Kidney epithelial cell (primary cell): ENCODE measurements at regions not wholly inside any gene's neighbourhood (a gene's known extent, or its start where the extent isn't known, plus 50 kb on each side); places are given as distances from the start of the nearest gene placed in this dataset.
"Not testable (repeated sequence)": the region's sequence is repeated elsewhere in the genome, so short reads cannot be mapped to it uniquely, and the experiment has no call there.

Experiments used
- DNase-seq: peaks from one replicate; pipeline ENCODE4 v3.0.0-alpha.2; 2010; ENCODE audit warnings: low read depth
- H3K27me3 ChIP-seq: 2 replicates; pipeline ENCODE4 v1.6.0; 2011; ENCODE audit warnings: low read length; ENCODE audit not compliant: control insufficient read depth, insufficient read depth
- H3K36me3 ChIP-seq: 2 replicates; pipeline ENCODE4 v1.5.1; 2011; ENCODE audit warnings: low read length; ENCODE audit not compliant: control insufficient read depth, insufficient read depth
- H3K4me3 ChIP-seq: 2 replicates; pipeline ENCODE4 v1.5.1; 2011; ENCODE audit warnings: low read depth, mild to moderate bottlenecking, control low read depth, low read length
- CTCF ChIP-seq: IDR thresholded peaks from 2 replicates; pipeline ENCODE4 v1.5.1; 2011; ENCODE audit warnings: mild to moderate bottlenecking, moderate library complexity, low read length, control low read depth, inconsistent platforms; ENCODE audit not compliant: insufficient read depth, poor library complexity, severe bottlenecking

DNA sequence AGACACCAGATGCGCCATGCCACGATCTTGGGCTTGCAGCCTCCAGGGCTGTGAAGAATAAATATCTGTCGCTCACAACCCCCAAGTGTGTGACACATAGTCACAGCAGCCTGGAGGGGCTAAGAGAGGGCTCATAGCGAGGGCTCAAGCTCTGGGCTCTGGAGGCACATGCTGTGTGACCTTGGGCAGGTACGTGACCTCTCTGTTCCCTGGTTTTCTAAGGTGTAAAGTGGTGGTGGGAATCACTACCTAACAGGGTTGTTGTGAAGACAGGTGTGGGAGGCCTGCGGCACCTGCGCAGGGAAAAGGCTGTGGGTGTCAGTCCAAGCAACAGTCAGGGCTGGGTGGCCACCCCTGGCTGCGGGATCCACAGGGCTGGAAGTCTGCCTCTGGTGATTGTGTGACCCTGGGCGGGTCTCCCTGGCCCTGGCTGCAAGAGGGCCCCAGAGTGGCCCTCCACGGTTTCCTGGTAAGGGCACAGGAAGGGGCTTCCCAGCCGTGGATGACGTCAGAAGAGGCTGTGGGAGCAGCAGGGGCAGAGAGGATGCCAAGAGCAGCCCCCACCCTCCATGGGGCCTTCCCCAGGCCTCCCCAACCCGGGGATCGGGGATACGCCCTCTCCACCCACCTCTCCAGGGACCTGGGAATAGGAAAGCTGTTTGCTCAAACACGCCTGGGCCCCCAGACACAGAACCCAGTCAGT lies 218.8 kb upstream of the SGCG start:
- H3K27me3 ChIP-seq: no peaks in the 10 kb centered on the region
- DNase-seq: no peak
- no peak for TF ChIP-seq CTCF
- no peaks in the 10 kb centered on the region for H3K36me3 ChIP-seq
- H3K4me3 ChIP-seq: no peak overlapping the region

GRCh38 chr13:22963384-22964053 lies 217.3 kb upstream of the SGCG start:
- H3K27me3 ChIP-seq, H3K4me3 ChIP-seq, H3K36me3 ChIP-seq, DNase-seq: not testable (repeated sequence)

DNA sequence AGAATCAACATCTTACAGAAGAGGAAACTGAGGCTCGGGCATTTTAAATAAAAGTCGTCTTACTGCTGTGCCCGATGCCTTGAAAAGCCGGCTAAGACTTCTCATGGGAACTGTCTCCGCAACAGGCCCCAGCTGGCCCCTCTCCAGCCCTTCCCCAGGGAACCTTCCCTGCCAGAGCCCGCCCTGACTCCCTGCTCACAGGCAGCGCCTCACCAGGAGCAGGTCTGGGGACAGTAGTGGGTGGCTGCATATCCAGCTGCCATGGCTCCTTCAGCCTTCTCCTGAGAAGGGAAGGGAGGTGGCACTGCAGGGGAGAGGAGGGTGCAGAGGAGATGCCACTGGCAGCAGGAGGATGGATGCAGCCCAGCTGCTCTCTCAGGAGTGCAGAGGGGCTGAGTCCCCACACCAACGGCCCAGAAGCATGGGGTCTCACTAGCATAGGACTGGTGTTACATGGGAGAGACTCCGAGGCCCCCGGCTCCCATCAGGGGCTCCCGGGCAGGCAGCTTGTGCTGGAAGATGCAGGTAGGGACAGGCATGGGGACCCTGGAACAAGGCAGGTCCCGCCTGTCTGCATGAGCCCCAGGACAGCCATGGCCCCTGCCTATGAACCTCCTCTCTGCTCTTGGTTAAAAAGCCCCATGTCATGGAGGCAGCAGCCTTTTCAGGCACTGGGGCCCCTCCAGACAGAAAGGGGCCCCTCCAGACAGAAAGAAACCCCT lies 216.4 kb upstream of the SGCG start:
- H3K4me3 ChIP-seq: no peak overlapping the region
- no peak for TF ChIP-seq CTCF

DNA sequence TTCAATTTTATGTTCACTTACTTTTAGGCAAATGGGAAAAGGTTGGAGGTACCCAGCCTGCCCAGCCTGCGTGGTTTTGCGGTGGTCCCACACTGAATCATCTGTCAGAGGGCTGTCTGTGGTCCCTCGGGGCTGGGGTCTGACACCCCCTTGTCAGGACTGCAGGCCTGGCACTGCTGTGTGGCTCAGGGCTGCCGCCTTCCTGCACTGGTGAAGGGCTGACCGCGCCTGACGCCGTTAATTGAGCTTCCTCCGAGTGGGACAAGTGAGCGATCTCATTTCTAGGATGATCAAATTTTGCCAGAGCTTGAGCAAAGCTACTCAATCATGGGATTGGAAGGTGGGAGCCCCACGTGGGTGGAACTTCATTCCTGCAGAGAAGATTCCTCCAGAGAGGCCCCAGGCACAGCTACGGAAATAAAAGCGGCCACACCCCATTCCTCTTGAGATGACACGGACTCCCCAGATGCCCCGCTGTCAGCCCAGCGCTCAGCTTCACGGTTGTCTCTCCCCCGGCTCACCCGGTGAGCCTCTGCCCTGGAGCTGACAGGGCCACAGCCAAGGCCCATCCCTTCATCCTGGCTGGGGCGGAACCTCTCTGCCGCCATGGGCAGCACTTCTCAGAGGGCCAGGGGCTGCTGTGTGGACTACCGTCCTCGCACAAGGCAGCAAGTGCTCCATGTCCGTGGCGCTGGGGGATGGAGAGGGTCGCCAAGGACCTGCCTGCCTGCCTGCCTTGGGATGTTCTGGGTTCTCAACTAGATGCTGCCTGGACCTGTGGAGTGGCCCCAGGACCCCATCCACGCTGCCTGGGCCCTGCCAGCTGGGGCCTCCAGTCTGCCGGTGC lies 215.5 kb upstream of the SGCG start:
- H3K4me3 ChIP-seq, DNase-seq, H3K27me3 ChIP-seq, H3K36me3 ChIP-seq: not testable (repeated sequence)

More for the DNA sequence above, 216.4 kb upstream of the SGCG start:
- no peaks in the 10 kb centered on the region for H3K36me3 ChIP-seq
- no peaks in the 10 kb centered on the region for H3K27me3 ChIP-seq
- no peak for DNase-seq

- H3K36me3 ChIP-seq, H3K27me3 ChIP-seq, H3K4me3 ChIP-seq, DNase-seq: not testable (repeated sequence)
These were observed 214.9 kb upstream of the SGCG start for GRCh38 chr13:22965858-22966239.

DNA sequence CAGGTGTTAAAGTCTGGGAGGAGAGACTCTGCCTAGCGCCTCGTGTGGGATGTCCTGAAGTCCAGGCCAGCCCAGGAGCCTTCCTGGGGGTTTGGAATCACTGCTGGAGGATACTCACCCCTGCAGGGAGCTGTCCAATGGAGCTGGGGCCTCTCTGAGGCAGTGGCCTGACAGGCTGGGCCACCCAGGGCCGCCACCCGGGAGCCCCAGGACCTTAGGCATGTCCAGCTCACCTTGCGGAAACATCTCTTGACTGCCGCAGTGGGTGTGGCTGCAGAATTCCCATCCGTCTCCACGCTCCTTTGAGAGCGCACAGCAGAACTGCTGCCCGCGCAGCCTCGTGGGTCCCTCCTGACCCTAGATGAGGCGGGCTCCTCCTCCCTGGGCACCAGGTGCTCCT lies 214.0 kb upstream of the SGCG start:
- H3K4me3 ChIP-seq, DNase-seq, H3K36me3 ChIP-seq, H3K27me3 ChIP-seq: not testable (repeated sequence)

GRCh38 chr13:22967669-22968068 lies 213.1 kb upstream of the SGCG start:
- DNase-seq: no peak
- Histone ChIP-seq H3K36me3 (no peaks in the 10 kb centered on the region), H3K4me3 (no peak overlapping the region), H3K27me3 (no peaks in the 10 kb centered on the region)
- no peak for TF ChIP-seq CTCF
